ENCODE measurements at regions not wholly inside any gene's neighbourhood (a gene's known extent, or its start where the extent isn't known, plus 50 kb on each side); places are given as distances from the start of the nearest gene placed in this dataset.

DNA sequence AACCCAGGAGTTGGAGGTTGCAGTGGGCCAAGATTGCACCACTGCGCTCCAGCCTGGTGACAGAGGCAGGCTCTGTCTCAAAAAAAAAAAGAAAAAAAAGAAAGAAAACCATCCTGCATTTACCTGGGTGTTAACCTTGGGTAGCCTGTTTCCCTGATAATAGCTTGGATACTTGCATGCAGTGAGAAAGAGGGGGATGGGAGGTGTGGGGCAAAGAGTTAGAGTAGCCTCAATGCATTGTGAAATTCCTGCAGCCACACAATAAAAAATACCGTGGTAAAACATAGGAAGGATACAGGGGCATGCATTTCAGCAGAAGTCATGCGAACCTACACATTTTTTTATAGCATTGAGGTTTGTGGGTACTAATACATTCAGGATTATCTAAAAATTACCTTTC, 76.6 kb upstream of the ZNF516 start:
- DNase-seq (ENCODE audit: low read depth, low spot score): no peak
- H3K27ac ChIP-seq: no peak overlapping the region
- TF ChIP-seq EZH2 (IDR thresholded peaks at IDR 0.05) (no peak), POLR2AphosphoS5 (IDR thresholded peaks at IDR 0.05; ENCODE audit: borderline replicate concordance, low read depth, low read length) (no peak), FOXP2 (optimal IDR thresholded peaks at IDR 0.05; ENCODE audit: control extremely low read depth, extremely low read length, insufficient read depth) (no peak)
- H3K36me3 ChIP-seq (ENCODE audit: insufficient read depth, low read length): no peaks in the 10 kb centered on the region
- H3K4me3 ChIP-seq: no peak overlapping the region
- no peak overlapping the region for H3K9ac ChIP-seq (ENCODE audit: insufficient read length)
- no peaks in the 10 kb centered on the region for H3K9me3 ChIP-seq (ENCODE audit: low read depth, low read length)

DNA sequence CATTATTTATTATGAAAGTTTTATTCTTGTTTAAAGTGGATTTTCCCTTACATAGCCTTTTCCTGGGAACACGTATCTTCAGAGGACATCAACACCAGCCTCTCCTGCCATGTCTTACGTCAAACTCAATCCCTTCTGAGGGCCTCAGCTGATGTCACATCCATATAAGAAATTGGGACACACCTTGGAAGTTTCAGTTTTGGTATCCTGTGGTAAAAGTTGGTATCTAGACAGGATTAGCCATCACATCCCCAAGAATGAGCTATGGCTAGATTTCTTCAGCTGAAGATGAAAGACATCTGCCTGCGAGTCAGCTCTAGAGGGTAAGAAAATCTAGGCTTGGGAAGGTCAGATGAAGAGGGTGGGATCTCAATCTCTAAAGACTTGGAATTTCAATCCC, 75.8 kb upstream of the ZNF516 start:
- H3K27ac ChIP-seq: no peak overlapping the region
- H3K9me3 ChIP-seq (ENCODE audit: low read depth, low read length): no peaks in the 10 kb centered on the region
- H3K36me3 ChIP-seq (ENCODE audit: insufficient read depth, low read length): no peaks in the 10 kb centered on the region
- TF ChIP-seq FOXP2 (optimal IDR thresholded peaks at IDR 0.05; ENCODE audit: control extremely low read depth, extremely low read length, insufficient read depth) (no peak), EZH2 (IDR thresholded peaks at IDR 0.05) (no peak), POLR2AphosphoS5 (IDR thresholded peaks at IDR 0.05; ENCODE audit: borderline replicate concordance, low read depth, low read length) (no peak)
- H3K4me3 ChIP-seq: no peak overlapping the region
- H3K9ac ChIP-seq (ENCODE audit: insufficient read length): no peak overlapping the region
- no peak for DNase-seq (ENCODE audit: low read depth, low spot score)

- no peak for TF ChIP-seq EZH2 (IDR thresholded peaks at IDR 0.05)
- TF ChIP-seq FOXP2 (optimal IDR thresholded peaks at IDR 0.05; ENCODE audit: control extremely low read depth, extremely low read length, insufficient read depth): no peak
- TF ChIP-seq POLR2AphosphoS5 (IDR thresholded peaks at IDR 0.05; ENCODE audit: borderline replicate concordance, low read depth, low read length): no peak
- no peak for DNase-seq (ENCODE audit: low read depth, low spot score)
- Histone ChIP-seq H3K9me3 (ENCODE audit: low read depth, low read length) (no peaks in the 10 kb centered on the region), H3K36me3 (ENCODE audit: insufficient read depth, low read length) (no peaks in the 10 kb centered on the region), H3K27ac (no peak overlapping the region), H3K4me3 (no peak overlapping the region), H3K9ac (ENCODE audit: insufficient read length) (no peak overlapping the region)
Observed at GRCh38 chr18:76569644-76570419, 74.8 kb upstream of the ZNF516 start.

DNA sequence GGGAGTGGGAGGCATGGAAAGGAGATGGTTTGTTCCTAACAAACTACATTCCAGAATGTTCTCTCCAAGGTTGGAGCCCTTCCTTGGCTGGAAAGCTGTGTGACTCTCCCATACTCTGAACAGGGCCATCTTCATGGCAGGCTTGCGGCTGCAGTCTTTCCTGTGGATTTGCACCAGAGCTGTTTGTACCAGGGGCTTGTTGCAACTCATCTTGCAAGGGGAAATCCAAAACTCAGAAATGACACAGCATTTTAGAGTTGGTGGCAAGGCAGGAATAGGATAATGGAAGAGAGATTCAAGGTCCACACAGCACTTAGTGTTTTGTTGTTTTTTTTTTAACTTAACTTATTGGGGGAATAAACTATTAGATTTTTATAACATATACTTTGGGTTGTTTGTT, 73.7 kb upstream of the ZNF516 start:
- Histone ChIP-seq H3K4me3 (no peak overlapping the region), H3K9ac (ENCODE audit: insufficient read length) (no peak overlapping the region), H3K9me3 (ENCODE audit: low read depth, low read length) (no peaks in the 10 kb centered on the region), H3K36me3 (ENCODE audit: insufficient read depth, low read length) (no peaks in the 10 kb centered on the region), H3K27ac (no peak overlapping the region)
- DNase-seq (ENCODE audit: low read depth, low spot score): no peak
- no peak for TF ChIP-seq EZH2 (IDR thresholded peaks at IDR 0.05)
- no peak for TF ChIP-seq FOXP2 (optimal IDR thresholded peaks at IDR 0.05; ENCODE audit: control extremely low read depth, extremely low read length, insufficient read depth)
- no peak for TF ChIP-seq POLR2AphosphoS5 (IDR thresholded peaks at IDR 0.05; ENCODE audit: borderline replicate concordance, low read depth, low read length)

- Histone ChIP-seq H3K9me3 (ENCODE audit: low read depth, low read length) (no peaks in the 10 kb centered on the region), H3K36me3 (ENCODE audit: insufficient read depth, low read length) (no peaks in the 10 kb centered on the region), H3K4me3 (no peak overlapping the region), H3K27ac (no peak overlapping the region), H3K9ac (ENCODE audit: insufficient read length) (no peak overlapping the region)
- TF ChIP-seq POLR2AphosphoS5 (IDR thresholded peaks at IDR 0.05; ENCODE audit: borderline replicate concordance, low read depth, low read length): no peak
- no peak for TF ChIP-seq EZH2 (IDR thresholded peaks at IDR 0.05)
- TF ChIP-seq FOXP2 (optimal IDR thresholded peaks at IDR 0.05; ENCODE audit: control extremely low read depth, extremely low read length, insufficient read depth): no peak
- DNase-seq (ENCODE audit: low read depth, low spot score): no peak
Observed at GRCh38 chr18:76567835-76568445, 72.9 kb upstream of the ZNF516 start.

- Histone ChIP-seq H3K4me3 (no peak overlapping the region), H3K27ac (no peak overlapping the region), H3K9me3 (ENCODE audit: low read depth, low read length) (no peaks in the 10 kb centered on the region), H3K9ac (ENCODE audit: insufficient read length) (no peak overlapping the region), H3K36me3 (ENCODE audit: insufficient read depth, low read length) (no peaks in the 10 kb centered on the region)
- TF ChIP-seq FOXP2 (optimal IDR thresholded peaks at IDR 0.05; ENCODE audit: control extremely low read depth, extremely low read length, insufficient read depth): no peak
- TF ChIP-seq EZH2 (IDR thresholded peaks at IDR 0.05): no peak
- TF ChIP-seq POLR2AphosphoS5 (IDR thresholded peaks at IDR 0.05; ENCODE audit: borderline replicate concordance, low read depth, low read length): no peak
- DNase-seq (ENCODE audit: low read depth, low spot score): no peak
Observed at GRCh38 chr18:76566987-76567386, 71.9 kb upstream of the ZNF516 start.

DNA sequence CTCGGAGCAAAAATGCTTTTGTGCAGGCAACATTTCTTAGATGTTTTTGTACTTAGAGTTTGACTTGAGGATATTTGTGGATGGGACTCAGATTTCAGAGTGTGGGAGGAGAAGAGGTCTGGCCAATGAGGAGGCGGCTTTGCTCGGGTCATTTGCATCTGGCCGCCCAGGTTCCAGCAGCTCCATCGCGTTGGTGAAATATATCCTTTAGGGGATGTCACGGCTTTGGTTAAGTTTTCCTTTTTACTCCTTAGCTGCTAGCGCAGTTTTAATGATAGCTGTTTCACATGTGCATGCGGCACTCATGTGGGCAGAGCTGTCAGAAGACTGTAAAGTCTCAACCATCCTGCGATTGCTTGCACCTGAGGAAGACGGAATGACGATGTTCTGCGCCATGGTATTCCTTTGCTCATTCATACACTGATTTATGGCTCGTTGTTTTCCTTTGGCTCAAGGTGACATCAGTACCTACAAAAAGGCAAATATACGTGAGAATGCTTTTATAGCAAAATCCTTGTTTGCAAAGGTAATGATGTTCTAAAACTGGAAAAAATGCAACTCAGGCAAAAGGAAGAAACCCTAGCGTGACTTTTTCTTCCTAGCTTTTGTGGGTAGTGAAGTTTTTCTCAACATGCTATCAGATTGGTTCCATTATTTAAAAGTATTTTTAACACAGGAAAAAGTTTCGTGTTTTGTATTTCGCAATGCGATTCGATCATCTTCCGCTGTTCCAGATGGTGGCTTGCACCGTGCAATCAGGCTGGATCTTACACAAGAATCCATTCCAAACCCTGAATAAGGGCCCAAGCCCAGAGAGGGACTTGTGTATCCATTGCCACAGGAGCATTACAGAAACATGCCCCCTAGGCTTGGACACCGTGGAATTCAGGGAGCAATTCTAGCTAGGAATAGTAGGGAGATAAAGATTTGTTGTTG, 70.5 kb upstream of the ZNF516 start:
- Histone ChIP-seq H3K4me3 (peak overlapping the region; percentile 83), H3K9me3 (ENCODE audit: low read depth, low read length) (no peaks in the 10 kb centered on the region), H3K36me3 (ENCODE audit: insufficient read depth, low read length) (no peaks in the 10 kb centered on the region), H3K27ac (peak overlapping the region; percentile 93), H3K9ac (ENCODE audit: insufficient read length) (peak overlapping the region; percentile 64)
- TF ChIP-seq FOXP2 (optimal IDR thresholded peaks at IDR 0.05; ENCODE audit: control extremely low read depth, extremely low read length, insufficient read depth): no peak
- TF ChIP-seq POLR2AphosphoS5 (IDR thresholded peaks at IDR 0.05; ENCODE audit: borderline replicate concordance, low read depth, low read length): peak; percentile 55
- DNase-seq (ENCODE audit: low read depth, low spot score): peak; percentile 90

GRCh38 chr18:76564655-76565237, 69.7 kb upstream of the ZNF516 start:
- peak overlapping the region; percentile 83 for H3K4me3 ChIP-seq
- peak overlapping the region; percentile 64 for H3K9ac ChIP-seq (ENCODE audit: insufficient read length)
- peak overlapping the region; percentile 93 for H3K27ac ChIP-seq

More at GRCh38 chr18:76564655-76565237, 69.7 kb upstream of the ZNF516 start:
- H3K9me3 ChIP-seq (ENCODE audit: low read depth, low read length): no peaks in the 10 kb centered on the region
- DNase-seq (ENCODE audit: low read depth, low spot score): no peak
- H3K36me3 ChIP-seq (ENCODE audit: insufficient read depth, low read length): no peaks in the 10 kb centered on the region
- TF ChIP-seq FOXP2 (optimal IDR thresholded peaks at IDR 0.05; ENCODE audit: control extremely low read depth, extremely low read length, insufficient read depth) (no peak), EZH2 (IDR thresholded peaks at IDR 0.05) (no peak), POLR2AphosphoS5 (IDR thresholded peaks at IDR 0.05; ENCODE audit: borderline replicate concordance, low read depth, low read length) (no peak)

All from SK-N-MC (cell line).